Calu3 (cell line): ENCODE measurements at regions not wholly inside any gene's neighbourhood (a gene's known extent, or its start where the extent isn't known, plus 50 kb on each side); places are given as distances from the start of the nearest gene placed in this dataset.

Experiments used
- BruUV-seq: library from RNA; stranded (reverse); fragments of 400-500 nt; replicated peaks from 2 replicates; lab custom pipeline; 2021; lab: Mats Ljungman, UMichigan
- CTCF ChIA-PET: fragments of 300-600 bp; sonication (Branson Sonifier 250); formaldehyde crosslinking; loops from one replicate; lab custom pipeline; 2022; ENCODE audit warnings: antibody characterized with exemption; lab: Charles Lee
- DNase-seq: peaks from one replicate; pipeline ENCODE4 v3.0.0; 2022
- H3K27ac Mint-ChIP-seq: one replicate; pipeline ENCODE4 v1.8.0; 2022; ENCODE audit warnings: mixed read lengths; ENCODE audit not compliant: unreplicated experiment
- H3K27me3 Mint-ChIP-seq: one replicate; pipeline ENCODE4 v1.8.0; 2022; ENCODE audit warnings: mixed read lengths; ENCODE audit not compliant: unreplicated experiment
- H3K36me3 Mint-ChIP-seq: one replicate; pipeline ENCODE4 v1.8.0; 2022; ENCODE audit warnings: mild to moderate bottlenecking, moderate library complexity, mixed read lengths; ENCODE audit not compliant: insufficient read depth, unreplicated experiment
- H3K4me1 Mint-ChIP-seq: one replicate; pipeline ENCODE4 v1.8.0; 2022; ENCODE audit warnings: mild to moderate bottlenecking, low read depth, mixed read lengths; ENCODE audit not compliant: unreplicated experiment
- H3K4me3 Mint-ChIP-seq: one replicate; pipeline ENCODE4 v1.8.0; 2022; ENCODE audit warnings: mild to moderate bottlenecking, low read depth, moderate library complexity, mixed read lengths; ENCODE audit not compliant: unreplicated experiment
- H3K9me3 Mint-ChIP-seq: one replicate; pipeline ENCODE4 v1.8.0; 2022; ENCODE audit warnings: low read depth, mixed read lengths; ENCODE audit not compliant: unreplicated experiment
- CTCF ChIP-seq: fragments of 200-600 bp; IDR thresholded peaks from one replicate; pipeline ENCODE4 v1.8.0; 2022; ENCODE audit warnings: antibody characterized with exemption; ENCODE audit not compliant: unreplicated experiment
- intact Hi-C: fragments of 100-400 bp; cut with micrococcal nuclease; formaldehyde crosslinking; loops from one replicate; pipeline ENCODE4 v1.10.0; 2022; ENCODE audit not compliant: unreplicated experiment

DNA sequence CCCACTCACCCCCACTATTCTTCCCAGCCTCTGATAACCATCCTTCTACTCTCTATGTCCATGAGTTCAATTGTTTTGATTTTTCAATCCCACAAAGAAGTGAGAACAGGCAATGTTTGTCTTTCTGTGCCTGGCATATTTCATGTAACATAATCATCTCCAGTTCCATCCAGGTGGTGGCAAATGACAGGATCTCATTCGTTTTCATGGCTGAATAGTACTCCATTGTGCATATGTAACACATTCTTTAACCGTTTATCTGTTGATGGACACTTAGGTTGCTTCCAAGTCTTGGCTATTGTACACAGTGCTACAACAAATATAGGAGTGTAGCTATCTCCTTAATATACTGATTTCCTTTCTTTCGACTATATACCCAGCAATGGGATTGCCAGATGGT lies 169.3 kb upstream of the NFIA start:
- no TSS peak for BruUV-seq

DNA sequence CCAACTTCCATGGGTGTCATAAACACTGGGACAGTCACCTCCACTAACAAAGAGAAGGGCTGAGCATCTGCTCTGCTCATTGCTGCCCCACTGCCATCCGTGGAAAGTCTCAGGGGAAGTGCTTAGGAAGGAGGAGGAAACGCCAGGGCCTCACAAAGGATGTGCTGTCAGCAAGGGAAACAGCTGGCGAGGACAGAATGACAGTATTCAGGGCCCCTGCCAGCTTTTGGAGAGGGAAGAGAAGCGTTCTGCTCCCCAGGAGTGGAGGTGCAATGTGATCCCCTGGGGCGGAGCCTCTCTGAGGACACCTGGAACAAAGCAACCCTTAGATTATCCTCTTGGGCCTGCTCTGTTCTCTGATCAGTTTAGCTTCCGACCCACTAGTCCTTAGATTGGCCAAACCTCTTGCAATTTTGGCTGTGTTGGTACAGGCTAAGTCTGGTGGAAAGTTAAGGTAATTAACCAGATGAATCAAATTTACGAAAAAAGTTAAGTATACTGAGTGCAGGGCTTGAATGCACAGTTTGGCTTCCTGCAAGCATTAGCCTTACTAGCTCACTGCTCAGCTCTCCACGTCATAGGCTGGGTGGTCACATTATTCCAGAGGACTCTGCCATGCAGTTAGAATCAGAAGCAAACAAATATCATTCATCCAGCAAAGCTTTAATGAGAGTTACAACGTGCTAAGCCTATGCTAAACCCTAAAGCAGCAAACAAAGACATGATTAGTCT lies 170.2 kb upstream of the NFIA start:
- intact Hi-C loops, result no loop called here
- no peaks in the 10 kb centered on the region for H3K9me3 Mint-ChIP-seq
- H3K27ac Mint-ChIP-seq, result no peak overlapping the region
- CTCF ChIA-PET, result no interaction called here
- no peaks in the 10 kb centered on the region for H3K27me3 Mint-ChIP-seq
- no peak overlapping the region for H3K4me3 Mint-ChIP-seq
- TF ChIP-seq CTCF, result no peak
- no peaks in the 10 kb centered on the region for H3K4me1 Mint-ChIP-seq
- no peak for DNase-seq
- no TSS peak for BruUV-seq
- H3K36me3 Mint-ChIP-seq, result no peaks in the 10 kb centered on the region

More for the DNA sequence above, 169.3 kb upstream of the NFIA start:
- no peak for TF ChIP-seq CTCF
- Mint-ChIP-seq H3K27me3 (no peaks in the 10 kb centered on the region), H3K9me3 (no peaks in the 10 kb centered on the region), H3K27ac (no peak overlapping the region), H3K4me1 (no peaks in the 10 kb centered on the region), H3K4me3 (no peak overlapping the region), H3K36me3 (no peaks in the 10 kb centered on the region)
- intact Hi-C loops, result no loop called here
- CTCF ChIA-PET, result no interaction called here
- DNase-seq, result no peak

GRCh38 chr1:60908159-60908558 lies 174.2 kb upstream of the NFIA start:
- Mint-ChIP-seq H3K4me1 (peaks cover 16% of the 10 kb centered on the region), H3K36me3 (no peaks in the 10 kb centered on the region), H3K27me3 (no peaks in the 10 kb centered on the region), H3K27ac (no peak overlapping the region), H3K9me3 (no peaks in the 10 kb centered on the region), H3K4me3 (no peak overlapping the region)
- TF ChIP-seq CTCF, result no peak
- no TSS peak for BruUV-seq
- intact Hi-C loops, result no loop called here
- CTCF ChIA-PET, result no interaction called here
- DNase-seq, result no peak

DNA sequence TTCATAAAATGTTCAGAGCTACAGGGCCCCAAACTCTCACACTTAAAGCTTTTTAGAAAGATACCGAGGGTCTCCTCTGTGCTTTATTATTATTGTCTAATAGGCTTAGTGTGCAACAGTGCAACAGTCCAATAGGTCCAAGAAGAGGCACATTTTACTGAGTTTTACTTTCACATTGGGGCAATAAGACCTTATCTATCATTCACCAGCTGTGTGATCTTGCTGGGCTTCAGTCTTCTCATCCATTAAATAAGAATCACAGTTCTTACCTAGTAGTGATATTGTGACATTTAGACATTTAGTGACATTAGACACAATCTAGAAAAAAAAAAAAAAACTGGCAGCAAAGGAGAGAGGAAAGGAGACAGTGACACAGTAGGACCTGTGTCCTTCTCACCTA lies 175.8 kb upstream of the NFIA start:
- peaks cover 16% of the 10 kb centered on the region for H3K4me1 Mint-ChIP-seq
- H3K27ac Mint-ChIP-seq, result no peak overlapping the region
- no peak for TF ChIP-seq CTCF
- no peak overlapping the region for H3K4me3 Mint-ChIP-seq
- intact Hi-C loops, result no loop called here
- no peaks in the 10 kb centered on the region for H3K9me3 Mint-ChIP-seq
- no peaks in the 10 kb centered on the region for H3K36me3 Mint-ChIP-seq
- DNase-seq, result no peak
- CTCF ChIA-PET, result no interaction called here
- H3K27me3 Mint-ChIP-seq, result no peaks in the 10 kb centered on the region
- BruUV-seq, result no TSS peak
